K562 (cell line): ENCODE measurements at regions not wholly inside any gene's neighbourhood (a gene's known extent, or its start where the extent isn't known, plus 50 kb on each side); places are given as distances from the start of the nearest gene placed in this dataset.

ENCODE experiments used
- ATAC-seq: fragments of 200-7000 bp; cut with Tn5 transposase; 3 replicates; pipeline ENCODE4 v1.9.1; 2020; ENCODE audit warnings: moderate library complexity
- BruUV-seq: library from RNA; stranded (reverse); fragments of 400-500 nt; replicated peaks from 2 replicates; lab custom pipeline; 2021; lab: Mats Ljungman, UMichigan
- CTCF ChIA-PET: fragments of 300-600 bp; formaldehyde crosslinking; extraction: SDS; loops from one replicate; lab custom pipeline; 2021; ENCODE audit warnings: low intra/inter-chr PET ratio; lab: Yijun Ruan, JAX
- POLR2A ChIA-PET: fragments of 300-600, 350-650 bp; sonication (Branson Sonifier 250); formaldehyde crosslinking; extraction: SDS; loops from one replicate; lab custom pipeline; 2021; ENCODE audit warnings: antibody characterized with exemption, inconsistent platforms; lab: Yijun Ruan, JAX
- DNase-seq, 4 experiments: peaks; one replicate each; pipeline versions ENCODE4 v3.0.0 to v3.0.0-alpha.2; 2011 to 2018; ENCODE audit warnings: low spot score in 3 of 4, mixed read lengths in 3 of 4; ENCODE audit errors: extremely low read depth in 1 of 4
- FAIRE-seq: peaks from 2 replicates; lab custom pipeline; 2011; peaks lifted over from hg19 to GRCh38; lab: Jason Lieb, UNC
- H2AFZ ChIP-seq: 2 replicates; pipeline ENCODE4 v1.6.0; 2011; ENCODE audit warnings: low read depth, low read length, control low read depth, inconsistent platforms
- H3K27ac ChIP-seq: fragments of 200-600 bp; 3 replicates; pipeline ENCODE4 v1.8.0; 2011; ENCODE audit warnings: low read depth, mild to moderate bottlenecking, control low read depth, inconsistent platforms, low read length, moderate library complexity, mixed read lengths; ENCODE audit errors: extremely low read depth
- H3K27me3 ChIP-seq, 2 experiments: fragments of 300-600 bp in 1 of 2; 2 replicates in 1 of 2; 3 replicates in 1 of 2; pipeline versions ENCODE4 v1.6.0 to v1.8.0; 2011; ENCODE audit warnings: inconsistent platforms in 2 of 2, low read length in 2 of 2, mild to moderate bottlenecking in 1 of 2, mixed read lengths in 1 of 2, moderate library complexity in 1 of 2; ENCODE audit not compliant: control insufficient read depth in 2 of 2, insufficient read depth in 2 of 2
- H3K36me3 ChIP-seq: fragments of 300-600 bp; 3 replicates; pipeline ENCODE4 v1.8.0; 2011; ENCODE audit warnings: mild to moderate bottlenecking, low read length, inconsistent platforms; ENCODE audit not compliant: control insufficient read depth, insufficient read depth
- H3K4me1 ChIP-seq, 2 experiments: fragments of 200-600 bp in 1 of 2; replicated peaks in 1 of 2; 2 replicates in 1 of 2; 3 replicates in 1 of 2; pipeline versions ENCODE4 v1.5.1 to v1.8.0; 2011; ENCODE audit warnings: inconsistent platforms in 2 of 2, low read length in 2 of 2, mild to moderate bottlenecking in 1 of 2, mixed read lengths in 1 of 2, moderate library complexity in 1 of 2; ENCODE audit not compliant: control insufficient read depth in 2 of 2, insufficient read depth in 2 of 2
- H3K4me2 ChIP-seq: 2 replicates; pipeline ENCODE4 v1.6.1; 2011; ENCODE audit warnings: low read length, control low read depth, inconsistent platforms, mixed read lengths; ENCODE audit not compliant: insufficient read depth
- H3K4me3 ChIP-seq: fragments of 200-600 bp; sonication (generic), shearing (Covaris generic); 2 replicates; pipeline ENCODE4 v1.5.1; 2016; ENCODE audit warnings: control low read depth, inconsistent platforms
- H3K79me2 ChIP-seq: fragments of 200-600 bp; 3 replicates; pipeline ENCODE4 v1.8.0; 2011; ENCODE audit warnings: low read length, inconsistent platforms; ENCODE audit not compliant: control insufficient read depth, insufficient read depth
- H3K9ac ChIP-seq, 2 experiments: 2 replicates each; pipeline versions ENCODE4 v1.6.0 to v1.6.1; 2011; ENCODE audit warnings: low read depth in 2 of 2, low read length in 2 of 2, control low read depth in 1 of 2, inconsistent platforms in 1 of 2, mild to moderate bottlenecking in 1 of 2, mixed read lengths in 1 of 2; ENCODE audit not compliant: insufficient read depth in 1 of 2
- H3K9me1 ChIP-seq: one replicate; pipeline ENCODE4 v1.6.0; 2011; ENCODE audit warnings: inconsistent platforms, mild to moderate bottlenecking, low read length, moderate library complexity; ENCODE audit not compliant: control insufficient read depth, insufficient read depth
- H3K9me3 ChIP-seq: replicated peaks from 2 replicates; pipeline ENCODE4 v1.5.1; 2011; ENCODE audit warnings: low read depth, low read length, inconsistent platforms; ENCODE audit not compliant: control insufficient read depth, insufficient read depth
- H4K20me1 ChIP-seq: replicated peaks from 2 replicates; pipeline ENCODE4 v1.6.1; 2011; ENCODE audit warnings: low read length, inconsistent platforms, mixed read lengths; ENCODE audit not compliant: control insufficient read depth, insufficient read depth
- ATF1 ChIP-seq, 2 experiments: fragments of 450-650 bp in 1 of 2; IDR thresholded peaks; 2 replicates each; pipeline ENCODE4 v1.6.1; 2016; ENCODE audit warnings: missing compliant biosample characterization in 1 of 2, missing genetic modification characterization in 1 of 2
- CBX2 ChIP-seq: fragments of 200-600 bp; sonication (generic); IDR thresholded peaks from one replicate; pipeline ENCODE4 v1.6.1; 2012; ENCODE audit warnings: mild to moderate bottlenecking, low read length, inconsistent platforms; ENCODE audit not compliant: insufficient read depth, poor library complexity, severe bottlenecking
- WGBS: fragments of 100-300 bp; shearing (Covaris generic); methylation state at CpG from one replicate; pipeline ENCODE4 v1.1.6; 2016; ENCODE audit warnings: low coverage, mixed read lengths; ENCODE audit not compliant: insufficient coverage; ENCODE audit errors: missing lambda C conversion rate; 5-methylcytosine and 5-hydroxymethylcytosine counted together
- in situ Hi-C: fragments of 300-500 bp; cut with MboI; formaldehyde crosslinking; loops from 4 replicates; pipeline ENCODE4 v1.15.0; 2018; ENCODE audit warnings: inconsistent platforms, mixed read lengths
- intact Hi-C: fragments of 100-400 bp; cut with micrococcal nuclease; formaldehyde crosslinking; loops from 2 replicates; pipeline ENCODE4 v1.14.2; 2022
- TF ChIP-seq, protein P1 (sequence below), 2 experiments: IDR thresholded peaks in 1 of 2; conservative IDR thresholded peaks in 1 of 2; 2 replicates each; pipeline ENCODE4 v1.6.1; 2016; ENCODE audit warnings: low read depth in 2 of 2, mild to moderate bottlenecking in 1 of 2, missing compliant biosample characterization in 1 of 2, missing genetic modification characterization in 1 of 2, moderate library complexity in 1 of 2
- TF ChIP-seq, protein P2 (sequence below): sonication (generic); formaldehyde crosslinking; IDR thresholded peaks from 2 replicates; pipeline ENCODE4 v1.8.1; 2023; ENCODE audit warnings: missing genetic modification reagents, mild to moderate bottlenecking, borderline replicate concordance
- TF ChIP-seq, protein P3 (sequence below): fragments of 200-800 bp; sonication (Bioruptor generic); IDR thresholded peaks from 2 replicates; pipeline ENCODE4 v1.6.1; 2017; ENCODE audit warnings: missing genetic modification characterization, missing compliant biosample characterization

DNA sequence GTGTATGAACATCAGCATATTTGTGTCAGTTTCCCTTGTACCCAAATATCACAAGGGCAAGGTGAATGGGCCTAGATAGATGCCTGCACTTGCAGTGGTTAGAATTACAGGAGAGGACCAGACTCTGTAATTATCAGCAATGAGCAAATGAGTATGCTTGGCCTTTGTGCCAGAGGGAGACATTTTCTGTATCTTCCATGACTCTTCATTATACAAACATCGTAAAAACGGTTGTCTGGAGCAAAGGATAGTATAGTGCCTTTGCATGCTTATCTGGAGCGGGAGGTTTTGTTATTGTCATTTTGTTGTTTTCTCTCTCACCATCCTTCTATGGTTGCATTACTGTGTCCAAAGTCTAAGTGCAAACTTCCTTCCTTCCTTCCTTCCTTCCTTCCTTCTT is 1568.5 kb upstream of the NUDT12 start:
- POLR2A ChIA-PET = no interaction called here
- H2AFZ ChIP-seq = no peak overlapping the region
- TF ChIP-seq, protein P1, sequence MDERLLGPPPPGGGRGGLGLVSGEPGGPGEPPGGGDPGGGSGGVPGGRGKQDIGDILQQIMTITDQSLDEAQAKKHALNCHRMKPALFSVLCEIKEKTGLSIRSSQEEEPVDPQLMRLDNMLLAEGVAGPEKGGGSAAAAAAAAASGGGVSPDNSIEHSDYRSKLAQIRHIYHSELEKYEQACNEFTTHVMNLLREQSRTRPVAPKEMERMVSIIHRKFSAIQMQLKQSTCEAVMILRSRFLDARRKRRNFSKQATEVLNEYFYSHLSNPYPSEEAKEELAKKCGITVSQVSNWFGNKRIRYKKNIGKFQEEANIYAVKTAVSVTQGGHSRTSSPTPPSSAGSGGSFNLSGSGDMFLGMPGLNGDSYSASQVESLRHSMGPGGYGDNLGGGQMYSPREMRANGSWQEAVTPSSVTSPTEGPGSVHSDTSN (CRISPR knock-in tag; IDR thresholded peaks at IDR 0.05; ENCODE audit: low read depth) = no peak
- TF ChIP-seq, protein P1 (tag; conservative IDR thresholded peaks at IDR 0.05; ENCODE audit: low read depth) = no peak
- TF ChIP-seq CBX2 (no peak), ATF1 (CRISPR knock-in tag; IDR thresholded peaks at IDR 0.05) (no peak), ATF1 (tag; IDR thresholded peaks at IDR 0.05) (no peak)
- TF ChIP-seq, protein P2, sequence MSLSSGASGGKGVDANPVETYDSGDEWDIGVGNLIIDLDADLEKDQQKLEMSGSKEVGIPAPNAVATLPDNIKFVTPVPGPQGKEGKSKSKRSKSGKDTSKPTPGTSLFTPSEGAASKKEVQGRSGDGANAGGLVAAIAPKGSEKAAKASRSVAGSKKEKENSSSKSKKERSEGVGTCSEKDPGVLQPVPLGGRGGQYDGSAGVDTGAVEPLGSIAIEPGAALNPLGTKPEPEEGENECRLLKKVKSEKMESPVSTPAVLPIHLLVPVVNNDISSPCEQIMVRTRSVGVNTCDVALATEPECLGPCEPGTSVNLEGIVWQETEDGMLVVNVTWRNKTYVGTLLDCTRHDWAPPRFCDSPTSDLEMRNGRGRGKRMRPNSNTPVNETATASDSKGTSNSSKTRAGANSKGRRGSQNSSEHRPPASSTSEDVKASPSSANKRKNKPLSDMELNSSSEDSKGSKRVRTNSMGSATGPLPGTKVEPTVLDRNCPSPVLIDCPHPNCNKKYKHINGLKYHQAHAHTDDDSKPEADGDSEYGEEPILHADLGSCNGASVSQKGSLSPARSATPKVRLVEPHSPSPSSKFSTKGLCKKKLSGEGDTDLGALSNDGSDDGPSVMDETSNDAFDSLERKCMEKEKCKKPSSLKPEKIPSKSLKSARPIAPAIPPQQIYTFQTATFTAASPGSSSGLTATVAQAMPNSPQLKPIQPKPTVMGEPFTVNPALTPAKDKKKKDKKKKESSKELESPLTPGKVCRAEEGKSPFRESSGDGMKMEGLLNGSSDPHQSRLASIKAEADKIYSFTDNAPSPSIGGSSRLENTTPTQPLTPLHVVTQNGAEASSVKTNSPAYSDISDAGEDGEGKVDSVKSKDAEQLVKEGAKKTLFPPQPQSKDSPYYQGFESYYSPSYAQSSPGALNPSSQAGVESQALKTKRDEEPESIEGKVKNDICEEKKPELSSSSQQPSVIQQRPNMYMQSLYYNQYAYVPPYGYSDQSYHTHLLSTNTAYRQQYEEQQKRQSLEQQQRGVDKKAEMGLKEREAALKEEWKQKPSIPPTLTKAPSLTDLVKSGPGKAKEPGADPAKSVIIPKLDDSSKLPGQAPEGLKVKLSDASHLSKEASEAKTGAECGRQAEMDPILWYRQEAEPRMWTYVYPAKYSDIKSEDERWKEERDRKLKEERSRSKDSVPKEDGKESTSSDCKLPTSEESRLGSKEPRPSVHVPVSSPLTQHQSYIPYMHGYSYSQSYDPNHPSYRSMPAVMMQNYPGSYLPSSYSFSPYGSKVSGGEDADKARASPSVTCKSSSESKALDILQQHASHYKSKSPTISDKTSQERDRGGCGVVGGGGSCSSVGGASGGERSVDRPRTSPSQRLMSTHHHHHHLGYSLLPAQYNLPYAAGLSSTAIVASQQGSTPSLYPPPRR (CRISPR knock-in tag) = no peak
- TF ChIP-seq, protein P3, sequence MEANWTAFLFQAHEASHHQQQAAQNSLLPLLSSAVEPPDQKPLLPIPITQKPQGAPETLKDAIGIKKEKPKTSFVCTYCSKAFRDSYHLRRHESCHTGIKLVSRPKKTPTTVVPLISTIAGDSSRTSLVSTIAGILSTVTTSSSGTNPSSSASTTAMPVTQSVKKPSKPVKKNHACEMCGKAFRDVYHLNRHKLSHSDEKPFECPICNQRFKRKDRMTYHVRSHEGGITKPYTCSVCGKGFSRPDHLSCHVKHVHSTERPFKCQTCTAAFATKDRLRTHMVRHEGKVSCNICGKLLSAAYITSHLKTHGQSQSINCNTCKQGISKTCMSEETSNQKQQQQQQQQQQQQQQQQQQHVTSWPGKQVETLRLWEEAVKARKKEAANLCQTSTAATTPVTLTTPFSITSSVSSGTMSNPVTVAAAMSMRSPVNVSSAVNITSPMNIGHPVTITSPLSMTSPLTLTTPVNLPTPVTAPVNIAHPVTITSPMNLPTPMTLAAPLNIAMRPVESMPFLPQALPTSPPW (CRISPR knock-in tag) = no peak
- TF ChIP-seq, all 486 proteins: peak for 0
- H3K4me3 ChIP-seq = no peak overlapping the region
- no peaks in the 10 kb centered on the region for H3K9me3 ChIP-seq
- 59% methylated on average over 2 of the region's 3 CpGs for WGBS
- no peak for ATAC-seq
- no peak overlapping the region for H3K4me2 ChIP-seq
- in situ Hi-C loops (no loop called here), intact Hi-C loops (no loop called here)
- FAIRE-seq = no peak
- no peaks in the 10 kb centered on the region for H3K27me3 ChIP-seq
- H3K9ac ChIP-seq = no peak overlapping the region
- CTCF ChIA-PET = no interaction called here
- no peak for DNase-seq
- no peak overlapping the region for H3K27ac ChIP-seq
- H3K9me1 ChIP-seq = no peaks in the 10 kb centered on the region
- H4K20me1 ChIP-seq = no peaks in the 10 kb centered on the region
- H3K4me1 ChIP-seq = no peaks in the 10 kb centered on the region
- BruUV-seq = no TSS peak
- H3K36me3 ChIP-seq = no peaks in the 10 kb centered on the region
- no peaks in the 10 kb centered on the region for H3K79me2 ChIP-seq
